KMS-11 (cell line): ENCODE measurements at regions not wholly inside any gene's neighbourhood (a gene's known extent, or its start where the extent isn't known, plus 50 kb on each side); places are given as distances from the start of the nearest gene placed in this dataset.
"Not testable (repeated sequence)": the region's sequence is repeated elsewhere in the genome, so short reads cannot be mapped to it uniquely, and the experiment has no call there.

Experiments
- H2AFZ ChIP-seq: fragments of 200-600 bp; sonication (generic); 2 replicates; pipeline ENCODE4 v1.6.1; 2016; ENCODE audit warnings: antibody characterized with exemption, mixed run types, low read depth
- H3K27ac ChIP-seq: fragments of 200-600 bp; sonication (generic); 2 replicates; pipeline ENCODE4 v1.6.1; 2016; ENCODE audit warnings: mild to moderate bottlenecking, mixed run types
- H3K27me3 ChIP-seq: fragments of 200-600 bp; sonication (generic); 2 replicates; pipeline ENCODE4 v1.6.1; 2017; ENCODE audit warnings: mild to moderate bottlenecking, low read depth, mixed run types, moderate library complexity; ENCODE audit not compliant: insufficient read depth
- H3K36me3 ChIP-seq: fragments of 200-600 bp; sonication (generic); 2 replicates; pipeline ENCODE4 v1.6.1; 2017; ENCODE audit warnings: mild to moderate bottlenecking, mixed run types; ENCODE audit not compliant: insufficient read depth
- H3K4me1 ChIP-seq: fragments of 200-600 bp; sonication (generic); 2 replicates; pipeline ENCODE4 v1.6.1; 2016; ENCODE audit warnings: mild to moderate bottlenecking, low read depth, mixed run types; ENCODE audit not compliant: poor library complexity, severe bottlenecking
- H3K4me2 ChIP-seq: fragments of 200-600 bp; sonication (generic); 2 replicates; pipeline ENCODE4 v1.7.0; 2016; ENCODE audit warnings: mild to moderate bottlenecking, mixed run types
- H3K4me3 ChIP-seq: fragments of 200-600 bp; sonication (generic); IDR thresholded peaks from 2 replicates; pipeline ENCODE4 v1.6.1; 2017; ENCODE audit warnings: low read depth, low read length, mixed read lengths; ENCODE audit not compliant: insufficient read depth
- H3K79me2 ChIP-seq: fragments of 200-600 bp; sonication (generic); 2 replicates; pipeline ENCODE4 v1.6.1; 2016; ENCODE audit warnings: low read depth, mixed run types; ENCODE audit not compliant: insufficient read depth
- H3K9ac ChIP-seq: fragments of 200-600 bp; sonication (generic); 2 replicates; pipeline ENCODE4 v1.6.1; 2016; ENCODE audit warnings: mild to moderate bottlenecking, mixed run types
- H4K20me1 ChIP-seq: fragments of 200-600 bp; sonication (generic); 2 replicates; pipeline ENCODE4 v1.6.1; 2016; ENCODE audit warnings: mild to moderate bottlenecking, mixed run types; ENCODE audit not compliant: insufficient read depth
- TF ChIP-seq, protein P1 (sequence below): fragments of 200-600 bp; sonication (generic); conservative IDR thresholded peaks from 2 replicates; pipeline ENCODE4 v1.6.1; 2017; ENCODE audit warnings: low read depth, mild to moderate bottlenecking, antibody characterized with exemption, low read length, moderate library complexity, mixed read lengths

DNA sequence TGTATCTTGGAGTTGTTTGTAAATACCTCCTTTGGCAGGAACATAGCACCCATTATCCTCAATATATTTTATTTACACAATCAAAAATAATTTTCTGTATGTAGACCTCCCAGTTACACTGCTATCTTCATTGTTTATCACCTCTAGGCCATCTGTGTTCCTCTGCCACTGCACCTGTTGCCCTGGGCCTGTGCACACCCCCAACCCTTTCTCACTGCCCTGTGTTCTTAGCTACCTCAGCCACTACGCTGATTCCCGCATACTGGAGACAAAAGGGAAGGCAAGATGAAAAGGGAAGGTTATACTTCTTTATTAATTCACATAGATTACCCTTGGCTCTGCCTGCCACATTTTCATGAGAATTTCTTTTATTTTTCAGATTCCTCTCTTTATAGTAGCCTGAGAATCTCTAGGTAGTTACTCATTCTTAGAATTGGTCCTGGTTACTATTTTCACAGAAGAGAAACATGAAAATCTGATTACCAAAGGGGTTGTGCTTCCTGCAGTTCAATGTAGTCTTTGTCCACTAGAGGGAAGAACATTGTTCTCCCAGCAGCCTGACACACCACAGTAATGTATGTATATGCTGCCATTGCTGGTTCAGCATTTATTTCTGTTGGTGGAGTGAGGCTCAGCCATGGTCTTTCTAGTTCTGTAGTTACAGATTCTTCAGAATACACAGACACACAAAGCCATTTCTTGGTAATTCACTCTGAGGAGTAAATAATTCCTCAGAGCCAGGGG, 1947.5 kb downstream of the KHDRBS2 start:
- not testable (repeated sequence) for H3K4me3 ChIP-seq, H3K79me2 ChIP-seq, H3K4me1 ChIP-seq, H3K4me2 ChIP-seq, H3K27ac ChIP-seq, H3K36me3 ChIP-seq, H3K27me3 ChIP-seq, H2AFZ ChIP-seq, H3K9ac ChIP-seq, H4K20me1 ChIP-seq
- TF ChIP-seq, protein P1, sequence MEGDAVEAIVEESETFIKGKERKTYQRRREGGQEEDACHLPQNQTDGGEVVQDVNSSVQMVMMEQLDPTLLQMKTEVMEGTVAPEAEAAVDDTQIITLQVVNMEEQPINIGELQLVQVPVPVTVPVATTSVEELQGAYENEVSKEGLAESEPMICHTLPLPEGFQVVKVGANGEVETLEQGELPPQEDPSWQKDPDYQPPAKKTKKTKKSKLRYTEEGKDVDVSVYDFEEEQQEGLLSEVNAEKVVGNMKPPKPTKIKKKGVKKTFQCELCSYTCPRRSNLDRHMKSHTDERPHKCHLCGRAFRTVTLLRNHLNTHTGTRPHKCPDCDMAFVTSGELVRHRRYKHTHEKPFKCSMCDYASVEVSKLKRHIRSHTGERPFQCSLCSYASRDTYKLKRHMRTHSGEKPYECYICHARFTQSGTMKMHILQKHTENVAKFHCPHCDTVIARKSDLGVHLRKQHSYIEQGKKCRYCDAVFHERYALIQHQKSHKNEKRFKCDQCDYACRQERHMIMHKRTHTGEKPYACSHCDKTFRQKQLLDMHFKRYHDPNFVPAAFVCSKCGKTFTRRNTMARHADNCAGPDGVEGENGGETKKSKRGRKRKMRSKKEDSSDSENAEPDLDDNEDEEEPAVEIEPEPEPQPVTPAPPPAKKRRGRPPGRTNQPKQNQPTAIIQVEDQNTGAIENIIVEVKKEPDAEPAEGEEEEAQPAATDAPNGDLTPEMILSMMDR = peak; percentile 23; the same call in 1 of the 2 replicates

- not testable (repeated sequence) for H3K27ac ChIP-seq, H3K4me2 ChIP-seq, H3K9ac ChIP-seq, H3K4me1 ChIP-seq, H4K20me1 ChIP-seq, H3K4me3 ChIP-seq, H3K27me3 ChIP-seq, H3K79me2 ChIP-seq, H2AFZ ChIP-seq, H3K36me3 ChIP-seq
These were observed 1950.9 kb downstream of the KHDRBS2 start for GRCh38 chr6:60335124-60335523.

- not testable (repeated sequence) for H3K4me3 ChIP-seq, H3K4me2 ChIP-seq, H3K36me3 ChIP-seq, H3K27ac ChIP-seq, H3K79me2 ChIP-seq, H4K20me1 ChIP-seq, H3K9ac ChIP-seq, H3K4me1 ChIP-seq, H2AFZ ChIP-seq, H3K27me3 ChIP-seq
These were observed 1952.3 kb downstream of the KHDRBS2 start for GRCh38 chr6:60333708-60334107.

- not testable (repeated sequence) for H3K36me3 ChIP-seq, H3K27me3 ChIP-seq, H3K9ac ChIP-seq, H4K20me1 ChIP-seq, H2AFZ ChIP-seq, H3K4me1 ChIP-seq, H3K4me2 ChIP-seq, H3K79me2 ChIP-seq, H3K4me3 ChIP-seq, H3K27ac ChIP-seq
These were observed 1977.1 kb downstream of the KHDRBS2 start for GRCh38 chr6:60308939-60309338.
